ENCODE measurements at regions not wholly inside any gene's neighbourhood (a gene's known extent, or its start where the extent isn't known, plus 50 kb on each side); places are given as distances from the start of the nearest gene placed in this dataset.

GRCh38 chr6:44582930-44583329 is 195.4 kb downstream of the CDC5L start:
- TF ChIP-seq CTCF (IDR thresholded peaks at IDR 0.05) = no peak
- TF ChIP-seq, protein P1, sequence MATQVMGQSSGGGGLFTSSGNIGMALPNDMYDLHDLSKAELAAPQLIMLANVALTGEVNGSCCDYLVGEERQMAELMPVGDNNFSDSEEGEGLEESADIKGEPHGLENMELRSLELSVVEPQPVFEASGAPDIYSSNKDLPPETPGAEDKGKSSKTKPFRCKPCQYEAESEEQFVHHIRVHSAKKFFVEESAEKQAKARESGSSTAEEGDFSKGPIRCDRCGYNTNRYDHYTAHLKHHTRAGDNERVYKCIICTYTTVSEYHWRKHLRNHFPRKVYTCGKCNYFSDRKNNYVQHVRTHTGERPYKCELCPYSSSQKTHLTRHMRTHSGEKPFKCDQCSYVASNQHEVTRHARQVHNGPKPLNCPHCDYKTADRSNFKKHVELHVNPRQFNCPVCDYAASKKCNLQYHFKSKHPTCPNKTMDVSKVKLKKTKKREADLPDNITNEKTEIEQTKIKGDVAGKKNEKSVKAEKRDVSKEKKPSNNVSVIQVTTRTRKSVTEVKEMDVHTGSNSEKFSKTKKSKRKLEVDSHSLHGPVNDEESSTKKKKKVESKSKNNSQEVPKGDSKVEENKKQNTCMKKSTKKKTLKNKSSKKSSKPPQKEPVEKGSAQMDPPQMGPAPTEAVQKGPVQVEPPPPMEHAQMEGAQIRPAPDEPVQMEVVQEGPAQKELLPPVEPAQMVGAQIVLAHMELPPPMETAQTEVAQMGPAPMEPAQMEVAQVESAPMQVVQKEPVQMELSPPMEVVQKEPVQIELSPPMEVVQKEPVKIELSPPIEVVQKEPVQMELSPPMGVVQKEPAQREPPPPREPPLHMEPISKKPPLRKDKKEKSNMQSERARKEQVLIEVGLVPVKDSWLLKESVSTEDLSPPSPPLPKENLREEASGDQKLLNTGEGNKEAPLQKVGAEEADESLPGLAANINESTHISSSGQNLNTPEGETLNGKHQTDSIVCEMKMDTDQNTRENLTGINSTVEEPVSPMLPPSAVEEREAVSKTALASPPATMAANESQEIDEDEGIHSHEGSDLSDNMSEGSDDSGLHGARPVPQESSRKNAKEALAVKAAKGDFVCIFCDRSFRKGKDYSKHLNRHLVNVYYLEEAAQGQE (IDR thresholded peaks at IDR 0.05; ENCODE audit: low read depth, low read length) = no peak
- no peak for TF ChIP-seq CHD2 (IDR thresholded peaks at IDR 0.05; ENCODE audit: low read length, partially characterized antibody)
- no peak for TF ChIP-seq MAX (IDR thresholded peaks at IDR 0.05; ENCODE audit: low read depth)
- TF ChIP-seq YY1 (IDR thresholded peaks at IDR 0.05; ENCODE audit: low read depth) = no peak

All from SK-N-SH (cell line).